WI38 (cell line): ENCODE measurements at regions not wholly inside any gene's neighbourhood (a gene's known extent, or its start where the extent isn't known, plus 50 kb on each side); places are given as distances from the start of the nearest gene placed in this dataset.

Experiments used
- H3K4me3 ChIP-seq: 2 replicates; pipeline ENCODE4 v1.5.1; 2011; ENCODE audit warnings: low read depth, mild to moderate bottlenecking, control low read depth, low read length
- TF ChIP-seq, protein P1 (sequence below): IDR thresholded peaks from 2 replicates; pipeline ENCODE4 v1.5.1; 2012; ENCODE audit warnings: low read depth, mild to moderate bottlenecking, control low read depth, low read length

DNA sequence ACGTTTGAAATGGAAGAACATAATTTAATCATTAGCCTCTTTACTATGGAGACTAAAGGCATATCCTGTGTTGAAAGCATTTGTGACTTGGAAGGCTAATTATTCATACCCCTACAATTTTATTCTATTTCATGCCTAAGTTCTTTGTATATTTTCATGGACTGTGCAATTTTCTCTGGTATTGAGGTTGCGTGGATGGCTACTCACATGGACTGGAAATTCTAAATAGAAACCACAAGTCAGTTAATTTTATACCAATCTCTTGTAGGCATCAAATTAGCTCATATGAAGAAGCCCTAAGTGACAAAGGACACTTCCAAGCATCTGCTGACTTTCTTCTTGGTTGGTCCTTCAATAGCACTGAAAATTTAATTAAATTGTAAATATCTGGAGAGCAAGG is 1353.5 kb downstream of the ROBO1 start:
- H3K4me3 ChIP-seq: no peak overlapping the region
- TF ChIP-seq, protein P1, sequence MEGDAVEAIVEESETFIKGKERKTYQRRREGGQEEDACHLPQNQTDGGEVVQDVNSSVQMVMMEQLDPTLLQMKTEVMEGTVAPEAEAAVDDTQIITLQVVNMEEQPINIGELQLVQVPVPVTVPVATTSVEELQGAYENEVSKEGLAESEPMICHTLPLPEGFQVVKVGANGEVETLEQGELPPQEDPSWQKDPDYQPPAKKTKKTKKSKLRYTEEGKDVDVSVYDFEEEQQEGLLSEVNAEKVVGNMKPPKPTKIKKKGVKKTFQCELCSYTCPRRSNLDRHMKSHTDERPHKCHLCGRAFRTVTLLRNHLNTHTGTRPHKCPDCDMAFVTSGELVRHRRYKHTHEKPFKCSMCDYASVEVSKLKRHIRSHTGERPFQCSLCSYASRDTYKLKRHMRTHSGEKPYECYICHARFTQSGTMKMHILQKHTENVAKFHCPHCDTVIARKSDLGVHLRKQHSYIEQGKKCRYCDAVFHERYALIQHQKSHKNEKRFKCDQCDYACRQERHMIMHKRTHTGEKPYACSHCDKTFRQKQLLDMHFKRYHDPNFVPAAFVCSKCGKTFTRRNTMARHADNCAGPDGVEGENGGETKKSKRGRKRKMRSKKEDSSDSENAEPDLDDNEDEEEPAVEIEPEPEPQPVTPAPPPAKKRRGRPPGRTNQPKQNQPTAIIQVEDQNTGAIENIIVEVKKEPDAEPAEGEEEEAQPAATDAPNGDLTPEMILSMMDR: no peak

DNA sequence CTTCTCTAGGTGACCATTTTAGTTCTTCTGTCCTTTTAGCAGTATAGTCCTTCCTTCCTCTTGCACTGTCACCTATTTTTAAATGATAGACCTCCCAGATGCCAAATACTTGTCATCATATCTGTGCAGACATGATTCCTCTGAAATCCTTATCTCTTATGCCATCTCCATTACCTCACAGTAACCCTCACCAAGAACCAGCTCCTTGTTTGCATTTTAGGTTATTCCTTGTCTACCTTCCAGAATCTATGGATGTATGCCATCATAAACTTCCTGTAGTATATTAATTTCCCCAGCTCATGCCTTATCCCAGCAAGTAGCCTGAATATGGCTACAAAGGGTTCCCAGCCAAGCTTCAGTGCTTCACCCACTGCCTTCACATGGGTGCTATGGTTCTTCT is 1347.2 kb downstream of the ROBO1 start:
- TF ChIP-seq, protein P1: no peak
- no peak overlapping the region for H3K4me3 ChIP-seq

DNA sequence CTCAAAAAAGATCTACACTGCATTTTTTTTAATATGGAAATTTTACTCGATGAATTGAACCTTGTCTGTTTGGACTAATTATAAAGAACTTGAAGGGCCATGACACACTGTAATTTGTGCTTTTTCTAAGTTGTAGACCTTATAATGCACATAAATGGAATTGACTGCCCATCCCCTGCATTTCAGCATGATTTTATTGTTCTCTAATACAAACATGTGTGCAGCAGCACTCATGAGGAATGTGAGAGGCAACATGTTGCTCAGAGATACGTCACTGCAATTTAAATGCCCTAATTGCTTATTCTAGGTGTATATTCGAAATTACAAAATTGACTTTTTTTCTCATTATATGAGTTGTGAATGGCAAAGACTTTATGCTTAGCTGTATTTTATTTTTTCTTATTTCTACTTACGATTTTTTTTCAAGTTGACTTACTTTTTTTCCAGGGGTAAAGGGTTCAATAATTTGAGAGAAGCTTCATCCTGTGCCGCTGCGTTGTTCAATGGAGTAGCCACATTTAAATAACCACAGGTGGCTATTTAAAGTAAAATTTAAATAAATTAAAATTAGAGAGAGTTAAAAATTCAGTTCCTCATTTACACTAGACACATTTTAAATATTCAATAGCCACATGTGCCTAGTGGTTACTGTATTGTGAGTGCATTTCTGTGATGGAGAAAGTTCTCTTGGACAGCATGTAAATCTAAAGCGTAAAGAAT is 1346.4 kb downstream of the ROBO1 start:
- TF ChIP-seq, protein P1: no peak
- H3K4me3 ChIP-seq: no peak overlapping the region

DNA sequence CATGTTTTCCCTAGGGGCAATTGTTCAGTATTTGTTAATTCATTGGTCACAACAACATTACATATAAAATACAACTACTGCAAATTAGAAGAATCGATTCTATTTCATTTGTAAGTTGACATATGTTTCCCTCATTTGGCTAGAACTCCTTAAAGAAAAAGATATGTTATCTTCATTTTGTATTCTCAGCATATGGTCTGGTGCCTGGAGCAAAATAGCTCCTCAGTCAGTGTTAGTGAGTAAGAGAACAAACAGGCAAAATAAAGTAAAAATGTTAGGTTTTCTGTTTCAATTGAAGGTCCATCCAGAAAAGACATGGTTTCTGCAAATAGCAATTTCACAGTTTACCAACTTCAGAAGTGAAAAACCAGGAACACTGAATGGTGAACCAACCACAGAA is 1343.1 kb downstream of the ROBO1 start:
- H3K4me3 ChIP-seq: no peak overlapping the region
- TF ChIP-seq, protein P1: no peak

DNA sequence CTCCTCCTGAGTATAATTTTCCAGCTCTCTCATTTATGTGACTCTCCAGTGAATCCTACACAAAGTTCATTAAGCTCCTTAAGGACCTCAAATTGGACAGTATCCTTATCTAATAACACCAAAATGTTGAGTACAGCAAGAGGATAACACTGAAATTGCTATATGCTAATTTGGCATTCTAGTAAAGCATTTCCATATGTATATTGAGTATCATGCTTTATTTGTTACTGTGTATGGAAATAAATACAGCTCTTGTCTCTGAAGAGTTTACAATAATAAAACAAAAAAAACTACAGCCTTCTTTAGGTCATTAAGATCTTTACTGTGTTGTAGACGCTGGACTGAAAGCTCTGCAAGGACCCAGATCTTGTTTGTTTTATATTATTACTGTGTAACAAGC is 1341.3 kb downstream of the ROBO1 start:
- no peak overlapping the region for H3K4me3 ChIP-seq
- TF ChIP-seq, protein P1: no peak

DNA sequence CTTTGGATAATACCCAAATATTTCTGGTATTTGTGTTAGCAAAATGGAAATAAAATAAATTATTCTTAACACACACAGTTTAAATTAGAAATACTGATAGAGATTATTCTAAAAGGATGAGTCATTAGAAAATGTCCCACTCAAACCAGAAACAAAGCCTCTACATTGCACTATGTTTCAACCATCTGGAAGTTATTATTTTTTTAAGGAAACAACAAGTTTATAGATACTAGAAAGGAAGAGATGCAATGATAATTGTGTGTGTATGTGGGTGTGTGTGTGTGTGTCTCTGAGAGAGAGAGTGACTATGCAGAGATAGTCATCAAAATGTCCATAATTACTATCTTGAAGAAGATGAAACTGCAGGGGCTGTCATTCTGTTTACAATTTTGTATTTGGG is 1340.5 kb downstream of the ROBO1 start:
- TF ChIP-seq, protein P1: no peak
- H3K4me3 ChIP-seq: no peak overlapping the region

DNA sequence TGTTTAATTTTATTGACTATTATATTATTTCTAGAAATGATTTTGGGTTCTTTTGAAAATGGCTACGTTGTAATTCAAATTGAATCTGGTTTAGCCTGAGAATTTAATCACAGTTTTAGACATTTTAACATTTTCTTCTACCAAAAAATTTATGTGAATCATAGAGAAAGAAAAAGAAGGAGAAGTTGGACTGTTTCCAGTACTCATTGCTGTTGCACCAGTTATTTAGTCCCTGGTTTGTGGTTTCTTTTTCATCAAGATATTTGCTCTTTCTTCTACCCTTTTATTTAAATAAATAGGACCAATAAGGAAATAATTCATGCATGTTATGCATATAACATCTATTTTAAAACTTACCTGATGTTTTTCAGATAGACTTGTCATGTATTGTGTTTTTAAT is 1337.1 kb downstream of the ROBO1 start:
- no peak overlapping the region for H3K4me3 ChIP-seq
- TF ChIP-seq, protein P1: no peak
